HepG2 (cell line): ENCODE measurements at regions not wholly inside any gene's neighbourhood (a gene's known extent, or its start where the extent isn't known, plus 50 kb on each side); places are given as distances from the start of the nearest gene placed in this dataset.

ENCODE experiments used
- MEIS1 ChIP-seq: sonication (generic); formaldehyde crosslinking; IDR thresholded peaks from 2 replicates; pipeline ENCODE4 v1.9.0; 2021; ENCODE audit warnings: mild to moderate bottlenecking, missing genetic modification reagents, moderate library complexity, borderline replicate concordance
- RAD51 ChIP-seq: fragments of 450-650 bp; IDR thresholded peaks from 2 replicates; pipeline ENCODE4 v1.6.1; 2016; ENCODE audit warnings: borderline replicate concordance
- SAFB2 ChIP-seq: sonication (generic); formaldehyde crosslinking; IDR thresholded peaks from 2 replicates; pipeline ENCODE4 v1.5.1; 2020; ENCODE audit warnings: missing genetic modification reagents, low read depth, mild to moderate bottlenecking, borderline replicate concordance
- TBX2 ChIP-seq: sonication (generic); formaldehyde crosslinking; IDR thresholded peaks from 2 replicates; pipeline ENCODE4 v1.5.0; 2020; ENCODE audit warnings: missing genetic modification reagents, mild to moderate bottlenecking, borderline replicate concordance
- YEATS4 ChIP-seq: sonication (generic); formaldehyde crosslinking; IDR thresholded peaks from 2 replicates; pipeline ENCODE4 v1.4.0; 2020; ENCODE audit warnings: missing genetic modification reagents, borderline replicate concordance
- ZBTB8A ChIP-seq: sonication (generic); formaldehyde crosslinking; IDR thresholded peaks from 2 replicates; pipeline ENCODE4 v1.4.0; 2020; ENCODE audit warnings: mild to moderate bottlenecking, low read depth, missing genetic modification reagents, borderline replicate concordance
- ZHX1 ChIP-seq: sonication (generic); formaldehyde crosslinking; IDR thresholded peaks from 2 replicates; pipeline ENCODE4 v1.8.1; 2022; ENCODE audit warnings: low read depth, mild to moderate bottlenecking, missing genetic modification reagents
- ZNF407 ChIP-seq: sonication (generic); formaldehyde crosslinking; IDR thresholded peaks from one replicate; pipeline ENCODE4 v1.5.1; 2020; ENCODE audit warnings: mild to moderate bottlenecking, missing genetic modification reagents; ENCODE audit errors: not compliant biosample characterization
- ZNF432 ChIP-seq: sonication (generic); formaldehyde crosslinking; IDR thresholded peaks from 2 replicates; pipeline ENCODE4 v1.5.0; 2020; ENCODE audit warnings: missing genetic modification reagents, mild to moderate bottlenecking, borderline replicate concordance
- ZNF740 ChIP-seq: sonication (generic); formaldehyde crosslinking; IDR thresholded peaks from 2 replicates; pipeline ENCODE4 v1.4.0; 2020; ENCODE audit warnings: missing genetic modification reagents

- TF ChIP-seq RAD51 = no peak
- no peak for TF ChIP-seq TBX2 (CRISPR knock-in tag)
- no peak for TF ChIP-seq ZBTB8A (CRISPR knock-in tag)
- TF ChIP-seq ZNF432 (CRISPR knock-in tag) = no peak
- no peak for TF ChIP-seq ZHX1 (CRISPR knock-in tag)
- TF ChIP-seq SAFB2 (CRISPR knock-in tag) = no peak
- TF ChIP-seq YEATS4 (CRISPR knock-in tag) = no peak
- no peak for TF ChIP-seq ZNF740 (CRISPR knock-in tag)
- TF ChIP-seq MEIS1 (CRISPR knock-in tag) = no peak
- no peak for TF ChIP-seq ZNF407 (CRISPR knock-in tag)
These were observed 525.0 kb downstream of the NR2F1-AS1 start (continued) for GRCh38 chr5:93055971-93056370.
